Esophagus muscularis mucosa (tissue), 4 donors: ENCODE measurements at regions not wholly inside any gene's neighbourhood (a gene's known extent, or its start where the extent isn't known, plus 50 kb on each side); places are given as distances from the start of the nearest gene placed in this dataset.

Experiments used
- CTCF ChIP-seq, 3 experiments: fragments of 200-600 bp in 2 of 3; fragments of 450-650 bp in 1 of 3; sonication (generic) in 2 of 3; IDR thresholded peaks; one replicate each; pipeline ENCODE4 v1.5.1; 2017 to 2019; ENCODE audit warnings: antibody characterized with exemption in 3 of 3, mild to moderate bottlenecking in 2 of 3, moderate library complexity in 1 of 3
- EP300 ChIP-seq: sonication (generic); formaldehyde crosslinking; IDR thresholded peaks from one replicate; pipeline ENCODE4 v1.6.1; 2017; ENCODE audit warnings: antibody characterized with exemption
- POLR2A ChIP-seq: fragments of 450-650 bp; IDR thresholded peaks from one replicate; pipeline ENCODE4 v1.6.1; 2017; ENCODE audit warnings: antibody characterized with exemption, moderate library complexity, mild to moderate bottlenecking, low read depth
- POLR2AphosphoS5 ChIP-seq, 2 donors: sonication (generic); formaldehyde crosslinking; IDR thresholded peaks; one replicate each; pipeline ENCODE4 v1.6.1; 2017; ENCODE audit warnings: antibody characterized with exemption in 2 of 2

- TF ChIP-seq CTCF (IDR thresholded peaks at IDR 0.05) (no peak), POLR2A (no peak), EP300 (no peak), POLR2AphosphoS5 (IDR thresholded peaks at IDR 0.05) (no peak)
Observed at GRCh38 chr5:1998716-1999317, 116.1 kb upstream of the IRX4 start.
